Natural killer cell (primary cell): ENCODE measurements at regions not wholly inside any gene's neighbourhood (a gene's known extent, or its start where the extent isn't known, plus 50 kb on each side); places are given as distances from the start of the nearest gene placed in this dataset.
"Not testable (repeated sequence)": the region's sequence is repeated elsewhere in the genome, so short reads cannot be mapped to it uniquely, and the experiment has no call there.

Experiments used
- ATAC-seq, 3 donors: fragments of 150-1000 bp in 2 of 3; fragments of 200-7000 bp in 1 of 3; cut with Tn5 transposase; 1 replicate in 1 of 3; 2 replicates in 2 of 3; pipeline ENCODE4 v1.10.0; 2021; ENCODE audit warnings: mild to moderate bottlenecking in 2 of 3, moderate library complexity in 2 of 3
- DNase-seq, 2 donors: peaks; one replicate each; pipeline versions ENCODE4 v3.0.0 to v3.0.0-alpha.2; 2013 to 2021; ENCODE audit warnings: mixed read lengths in 1 of 2
- H3K27ac ChIP-seq: one replicate; pipeline ENCODE4 v1.5.1; 2013; ENCODE audit warnings: mild to moderate bottlenecking, low read length
- H3K27me3 ChIP-seq: one replicate; pipeline ENCODE4 v1.6.1; 2013; ENCODE audit warnings: low read length; ENCODE audit not compliant: control insufficient read depth, insufficient read depth
- H3K36me3 ChIP-seq: one replicate; pipeline ENCODE4 v1.6.1; 2013; ENCODE audit warnings: low read length; ENCODE audit not compliant: control insufficient read depth, insufficient read depth
- H3K4me1 ChIP-seq: one replicate; pipeline ENCODE4 v1.6.1; 2013; ENCODE audit warnings: low read length; ENCODE audit not compliant: control insufficient read depth, insufficient read depth
- H3K4me3 ChIP-seq: one replicate; pipeline ENCODE4 v1.5.1; 2013; ENCODE audit warnings: low read length
- H3K9me3 ChIP-seq: one replicate; pipeline ENCODE4 v1.6.1; 2013; ENCODE audit warnings: low read length; ENCODE audit not compliant: control insufficient read depth, insufficient read depth
- H3K27ac Mint-ChIP-seq, 2 donors: one replicate each; pipeline ENCODE4 v1.8.0; 2022; ENCODE audit warnings: mild to moderate bottlenecking in 2 of 2, mixed read lengths in 2 of 2, moderate library complexity in 1 of 2
- H3K27me3 Mint-ChIP-seq, 2 donors: one replicate each; pipeline ENCODE4 v1.8.0; 2022; ENCODE audit warnings: low read depth in 2 of 2, mixed read lengths in 2 of 2
- H3K36me3 Mint-ChIP-seq: one replicate; pipeline ENCODE4 v1.8.0; 2022; ENCODE audit warnings: mixed read lengths
- H3K4me1 Mint-ChIP-seq, 2 donors: one replicate each; pipeline ENCODE4 v1.8.0; 2022; ENCODE audit warnings: mixed read lengths in 2 of 2
- H3K4me3 Mint-ChIP-seq: one replicate; pipeline ENCODE4 v1.8.0; 2022; ENCODE audit warnings: mild to moderate bottlenecking, moderate library complexity, mixed read lengths
- H3K9me3 Mint-ChIP-seq, 2 donors: one replicate each; pipeline ENCODE4 v1.8.0; 2022; ENCODE audit warnings: mixed read lengths in 2 of 2
- WGBS: methylation state at CpG from one replicate; pipeline ENCODE4 v1.1.7; 2013; ENCODE audit warnings: missing lambda C conversion rate; ENCODE audit not compliant: insufficient coverage; 5-methylcytosine and 5-hydroxymethylcytosine counted together
- intact Hi-C: fragments of 100-400 bp; cut with micrococcal nuclease; formaldehyde crosslinking; loops from one replicate; pipeline ENCODE4 v1.14.2; 2022
- TF ChIP-seq, protein P1 (sequence below): fragments of 200-600 bp; IDR thresholded peaks from one replicate; pipeline ENCODE4 v1.8.0; 2022; ENCODE audit warnings: antibody characterized with exemption

- Histone ChIP-seq H3K9me3 (no peaks in the 10 kb centered on the region), H3K27ac (no peak overlapping the region), H3K4me1 (no peaks in the 10 kb centered on the region), H3K27me3 (no peaks in the 10 kb centered on the region), H3K36me3 (no peaks in the 10 kb centered on the region), H3K4me3 (no peak overlapping the region)
- Mint-ChIP-seq H3K4me1 (no peaks in the 10 kb centered on the region), H3K27ac (no peak overlapping the region), H3K27me3 (no peaks in the 10 kb centered on the region), H3K9me3 (peaks cover 0 to 7% of the 10 kb centered on the region in 2 donors), H3K36me3 (no peaks in the 10 kb centered on the region), H3K4me3 (no peak overlapping the region)
- DNase-seq (no peak), ATAC-seq (no peak)
- intact Hi-C loops: no loop called here
- TF ChIP-seq, protein P1, sequence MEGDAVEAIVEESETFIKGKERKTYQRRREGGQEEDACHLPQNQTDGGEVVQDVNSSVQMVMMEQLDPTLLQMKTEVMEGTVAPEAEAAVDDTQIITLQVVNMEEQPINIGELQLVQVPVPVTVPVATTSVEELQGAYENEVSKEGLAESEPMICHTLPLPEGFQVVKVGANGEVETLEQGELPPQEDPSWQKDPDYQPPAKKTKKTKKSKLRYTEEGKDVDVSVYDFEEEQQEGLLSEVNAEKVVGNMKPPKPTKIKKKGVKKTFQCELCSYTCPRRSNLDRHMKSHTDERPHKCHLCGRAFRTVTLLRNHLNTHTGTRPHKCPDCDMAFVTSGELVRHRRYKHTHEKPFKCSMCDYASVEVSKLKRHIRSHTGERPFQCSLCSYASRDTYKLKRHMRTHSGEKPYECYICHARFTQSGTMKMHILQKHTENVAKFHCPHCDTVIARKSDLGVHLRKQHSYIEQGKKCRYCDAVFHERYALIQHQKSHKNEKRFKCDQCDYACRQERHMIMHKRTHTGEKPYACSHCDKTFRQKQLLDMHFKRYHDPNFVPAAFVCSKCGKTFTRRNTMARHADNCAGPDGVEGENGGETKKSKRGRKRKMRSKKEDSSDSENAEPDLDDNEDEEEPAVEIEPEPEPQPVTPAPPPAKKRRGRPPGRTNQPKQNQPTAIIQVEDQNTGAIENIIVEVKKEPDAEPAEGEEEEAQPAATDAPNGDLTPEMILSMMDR: no peak
Observed at GRCh38 chr2:58398406-58398805, 157.3 kb upstream of the FANCL start.

GRCh38 chr2:58387701-58388100 lies 146.6 kb upstream of the FANCL start:
- Mint-ChIP-seq H3K36me3 (no peaks in the 10 kb centered on the region), H3K4me3 (no peak overlapping the region), H3K27ac (no peak overlapping the region), H3K27me3 (no peaks in the 10 kb centered on the region), H3K9me3 (peaks cover 2 to 3% of the 10 kb centered on the region in 2 donors), H3K4me1 (no peaks in the 10 kb centered on the region)
- H3K9me3 ChIP-seq: no peaks in the 10 kb centered on the region
- DNase-seq (no peak), ATAC-seq (no peak)
- no peaks in the 10 kb centered on the region for H3K27me3 ChIP-seq
- no peaks in the 10 kb centered on the region for H3K4me1 ChIP-seq
- TF ChIP-seq, protein P1: no peak
- 98% methylated on average over 1 of the region's 1 CpG for WGBS
- H3K4me3 ChIP-seq: no peak overlapping the region
- no peak overlapping the region for H3K27ac ChIP-seq
- H3K36me3 ChIP-seq: no peaks in the 10 kb centered on the region
- intact Hi-C loops: no loop called here

GRCh38 chr2:58386904-58387303 lies 145.8 kb upstream of the FANCL start:
- intact Hi-C loops, H3K9me3 ChIP-seq, H3K4me1 Mint-ChIP-seq, H3K27me3 Mint-ChIP-seq, H3K4me1 ChIP-seq, H3K36me3 Mint-ChIP-seq, H3K27ac ChIP-seq, DNase-seq, H3K36me3 ChIP-seq, H3K27ac Mint-ChIP-seq, H3K9me3 Mint-ChIP-seq, H3K4me3 Mint-ChIP-seq, H3K4me3 ChIP-seq, ATAC-seq, H3K27me3 ChIP-seq: not testable (repeated sequence)
- WGBS: 91% methylated on average over 11 of the region's 14 CpGs

GRCh38 chr2:58378152-58378551 lies 137.0 kb upstream of the FANCL start:
- Histone ChIP-seq H3K27ac (no peak overlapping the region), H3K27me3 (no peaks in the 10 kb centered on the region), H3K4me1 (no peaks in the 10 kb centered on the region), H3K36me3 (no peaks in the 10 kb centered on the region), H3K9me3 (no peaks in the 10 kb centered on the region), H3K4me3 (no peak overlapping the region)
- DNase-seq (no peak), ATAC-seq (no peak)
- 98% methylated on average over 5 of the region's 5 CpGs for WGBS
- intact Hi-C loops: no loop called here
- Mint-ChIP-seq H3K27ac (no peak overlapping the region), H3K27me3 (no peaks in the 10 kb centered on the region), H3K4me3 (no peak overlapping the region), H3K4me1 (no peaks in the 10 kb centered on the region), H3K36me3 (no peaks in the 10 kb centered on the region), H3K9me3 (peaks cover 3 to 7% of the 10 kb centered on the region in 2 donors)
- TF ChIP-seq, protein P1: no peak
